AG09319 (cell line): ENCODE measurements at regions not wholly inside any gene's neighbourhood (a gene's known extent, or its start where the extent isn't known, plus 50 kb on each side); places are given as distances from the start of the nearest gene placed in this dataset.
"Not testable (repeated sequence)": the region's sequence is repeated elsewhere in the genome, so short reads cannot be mapped to it uniquely, and the experiment has no call there.

ENCODE experiments used
- DNase-seq: peaks from one replicate; pipeline ENCODE4 v3.0.0-alpha.2; 2010; ENCODE audit warnings: low read depth; ENCODE audit errors: extremely low read depth
- TF ChIP-seq, protein P1 (sequence below): IDR thresholded peaks from 2 replicates; pipeline ENCODE4 v1.5.1; 2011; ENCODE audit warnings: low read depth, mild to moderate bottlenecking, inconsistent platforms, low read length, moderate library complexity

DNA sequence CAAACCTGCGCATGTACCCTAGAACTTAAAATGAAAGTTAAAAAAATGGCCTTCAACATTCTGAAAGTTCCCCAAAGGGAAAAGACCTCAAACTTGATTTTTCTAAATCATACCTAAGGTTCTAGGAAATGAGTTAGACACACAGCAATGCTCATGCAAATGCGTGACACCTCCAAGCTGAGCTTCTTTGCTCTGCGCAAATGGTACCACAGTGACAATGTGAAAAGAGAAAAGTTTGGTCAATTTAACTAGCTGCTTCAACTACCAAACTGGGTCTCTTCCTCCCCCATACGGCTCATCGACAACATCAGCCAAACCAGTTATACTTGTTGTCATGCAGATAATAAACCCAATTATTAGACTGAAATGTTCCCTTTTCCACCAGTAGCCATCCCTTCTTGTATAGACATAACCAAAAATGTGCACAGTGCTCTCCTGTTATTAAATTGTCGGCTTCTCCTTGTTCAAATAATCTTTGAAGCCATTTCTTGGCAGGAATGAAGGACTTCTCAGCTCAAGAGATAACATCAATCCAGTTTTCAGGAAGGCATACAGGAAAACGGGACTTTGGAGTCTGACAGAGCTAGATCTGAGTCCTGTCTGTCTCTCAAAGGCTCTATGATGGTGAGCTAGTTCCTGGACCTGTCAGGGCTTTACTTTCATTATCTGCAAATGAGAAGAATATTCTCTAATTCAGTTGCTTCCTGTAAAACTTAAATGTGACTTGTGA lies 185.6 kb upstream of the NR3C1 start:
- TF ChIP-seq, protein P1, sequence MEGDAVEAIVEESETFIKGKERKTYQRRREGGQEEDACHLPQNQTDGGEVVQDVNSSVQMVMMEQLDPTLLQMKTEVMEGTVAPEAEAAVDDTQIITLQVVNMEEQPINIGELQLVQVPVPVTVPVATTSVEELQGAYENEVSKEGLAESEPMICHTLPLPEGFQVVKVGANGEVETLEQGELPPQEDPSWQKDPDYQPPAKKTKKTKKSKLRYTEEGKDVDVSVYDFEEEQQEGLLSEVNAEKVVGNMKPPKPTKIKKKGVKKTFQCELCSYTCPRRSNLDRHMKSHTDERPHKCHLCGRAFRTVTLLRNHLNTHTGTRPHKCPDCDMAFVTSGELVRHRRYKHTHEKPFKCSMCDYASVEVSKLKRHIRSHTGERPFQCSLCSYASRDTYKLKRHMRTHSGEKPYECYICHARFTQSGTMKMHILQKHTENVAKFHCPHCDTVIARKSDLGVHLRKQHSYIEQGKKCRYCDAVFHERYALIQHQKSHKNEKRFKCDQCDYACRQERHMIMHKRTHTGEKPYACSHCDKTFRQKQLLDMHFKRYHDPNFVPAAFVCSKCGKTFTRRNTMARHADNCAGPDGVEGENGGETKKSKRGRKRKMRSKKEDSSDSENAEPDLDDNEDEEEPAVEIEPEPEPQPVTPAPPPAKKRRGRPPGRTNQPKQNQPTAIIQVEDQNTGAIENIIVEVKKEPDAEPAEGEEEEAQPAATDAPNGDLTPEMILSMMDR: no peak
- no peak for DNase-seq

DNA sequence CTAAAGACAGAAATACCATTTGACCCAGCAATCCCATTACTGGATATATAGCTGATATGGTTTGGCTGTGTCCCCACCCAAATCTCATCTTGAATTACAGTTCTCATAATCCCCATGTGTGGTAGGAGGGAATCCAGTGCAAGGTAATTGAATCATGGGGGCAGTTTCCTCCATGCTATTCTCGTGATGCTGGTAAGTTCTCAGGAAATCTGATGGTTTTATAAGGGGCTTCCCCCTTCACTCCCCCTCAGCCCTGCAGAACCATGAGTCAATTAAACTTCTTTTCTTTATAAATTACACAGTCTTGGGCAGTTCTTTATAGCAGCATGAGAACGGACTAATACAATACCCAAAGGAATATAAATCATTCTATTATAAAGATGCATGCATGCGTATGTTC lies 184.6 kb upstream of the NR3C1 start:
- DNase-seq: not testable (repeated sequence)

DNA sequence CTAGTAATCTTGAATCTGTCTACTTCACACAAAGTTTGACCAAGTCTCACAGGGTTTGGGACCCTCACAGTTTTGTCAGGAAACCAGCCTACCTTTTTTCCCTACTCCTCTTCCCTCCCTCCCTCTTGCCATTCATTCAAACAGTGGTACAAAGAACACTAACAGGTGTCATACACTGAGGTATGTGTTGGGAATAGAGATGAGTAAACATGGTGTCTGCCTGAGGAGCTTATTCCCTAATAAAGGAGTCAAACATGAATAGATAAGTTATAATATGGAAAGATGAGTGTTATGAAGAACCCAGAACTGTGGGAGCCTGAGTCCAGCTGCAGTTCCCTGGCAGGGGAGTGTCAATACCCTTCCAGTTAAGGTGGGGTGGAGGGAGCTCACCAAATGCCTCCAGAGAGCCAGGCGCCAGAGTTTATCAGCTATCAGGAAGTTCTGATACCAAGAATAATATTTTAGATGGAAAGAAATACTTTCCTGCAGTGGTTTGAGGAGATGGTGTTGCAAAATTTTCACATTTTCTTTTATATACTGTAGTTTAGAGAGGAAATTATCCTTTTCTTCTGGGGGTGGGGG lies 183.4 kb upstream of the NR3C1 start:
- no peak for DNase-seq
- TF ChIP-seq, protein P1: no peak

DNA sequence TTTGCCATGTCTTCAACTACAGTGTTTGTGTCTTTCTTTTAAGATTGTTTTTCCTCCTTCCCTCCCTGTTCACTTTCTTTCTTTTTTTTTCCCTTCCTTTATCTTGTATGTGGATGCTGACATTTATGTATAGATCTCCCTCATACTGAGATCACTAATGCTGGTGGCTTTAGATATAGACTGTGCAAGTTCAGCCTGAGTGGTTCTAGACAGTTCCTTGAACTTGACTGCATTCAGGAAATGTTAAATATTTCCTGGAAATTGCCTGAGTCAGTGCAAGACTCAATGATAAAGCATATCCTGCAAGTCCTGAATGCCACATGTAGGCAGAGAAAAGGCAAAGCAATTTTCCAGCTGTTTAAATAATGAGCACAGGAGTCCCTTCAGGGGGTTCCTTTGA lies 182.5 kb upstream of the NR3C1 start:
- TF ChIP-seq, protein P1: no peak
- no peak for DNase-seq

DNA sequence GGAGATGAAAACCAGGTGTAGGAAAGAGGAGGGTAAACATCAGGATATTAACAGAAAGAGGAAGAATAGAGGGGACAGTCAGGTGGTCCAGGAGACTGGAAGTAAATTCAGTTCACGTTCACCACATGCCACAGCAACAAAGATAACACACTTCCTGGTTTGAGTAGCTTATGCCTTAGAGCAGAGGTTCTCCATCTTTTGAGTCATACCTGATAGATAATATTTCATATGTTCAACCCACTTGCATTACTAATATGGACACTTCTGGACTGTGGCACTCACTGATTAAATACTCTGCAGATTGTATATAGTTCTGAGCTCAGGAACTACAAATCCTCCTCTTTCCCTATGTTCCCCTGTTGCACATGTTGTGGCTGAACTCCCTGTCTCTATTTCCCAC lies 179.9 kb upstream of the NR3C1 start:
- no peak for DNase-seq
- TF ChIP-seq, protein P1: no peak

DNA sequence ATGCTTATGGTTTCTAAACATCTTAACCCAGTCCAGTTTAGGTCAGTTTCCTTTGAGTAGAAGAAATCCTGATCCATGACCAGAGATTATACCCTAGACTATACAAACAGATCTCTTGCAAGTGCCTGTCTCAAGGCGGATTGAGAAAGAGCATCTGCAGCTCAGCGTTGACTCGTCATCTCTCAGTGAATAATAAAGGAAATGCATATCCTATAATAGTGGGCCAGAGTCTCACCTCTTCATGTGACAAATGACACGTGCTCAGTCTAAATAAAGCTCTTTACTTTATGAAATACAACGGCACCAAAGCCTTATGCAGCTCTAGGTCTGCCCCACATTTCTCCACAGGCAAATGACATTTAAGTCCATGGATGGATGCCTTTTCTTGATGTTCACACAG lies 179.4 kb upstream of the NR3C1 start:
- TF ChIP-seq, protein P1: no peak
- no peak for DNase-seq

DNA sequence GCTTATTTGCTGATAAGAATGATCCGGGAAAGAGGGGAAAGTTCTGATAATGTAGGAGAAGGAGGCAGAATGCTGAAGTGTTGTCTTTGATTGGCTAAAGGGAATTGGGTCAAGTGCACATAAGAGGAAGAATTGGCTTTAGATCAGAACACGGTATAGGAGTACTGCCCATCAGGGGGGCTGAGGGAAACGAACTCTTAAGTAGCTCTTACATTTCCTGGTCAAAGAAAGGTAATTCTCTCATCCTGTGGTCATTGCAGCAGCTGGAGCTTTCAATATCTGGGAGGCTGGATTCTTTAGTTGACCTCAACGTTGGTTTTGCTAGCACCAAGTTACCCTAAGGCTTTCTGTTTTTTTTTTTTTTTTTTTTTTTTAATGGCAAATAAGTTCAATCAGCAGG lies 178.7 kb upstream of the NR3C1 start:
- TF ChIP-seq, protein P1: no peak
- DNase-seq: no peak

DNA sequence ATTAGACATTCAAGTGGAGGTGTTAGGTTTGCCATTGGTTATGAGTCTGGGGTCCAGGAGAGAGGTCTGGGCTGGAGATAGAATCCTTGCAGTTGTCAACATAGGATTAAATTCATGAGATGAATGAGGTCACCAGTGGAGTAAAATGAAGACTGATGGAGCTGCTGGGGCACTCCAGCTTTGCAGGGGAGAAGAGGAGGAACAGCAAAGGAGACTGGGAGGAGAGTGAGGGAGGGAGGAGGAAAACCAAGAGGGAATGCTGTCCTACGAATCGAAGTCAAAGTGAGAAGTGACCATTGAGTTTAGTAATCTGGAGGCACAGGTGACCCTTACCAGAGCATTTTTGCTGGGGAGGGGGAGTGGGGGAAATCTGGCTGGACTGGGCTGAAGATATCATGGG lies 178.2 kb upstream of the NR3C1 start:
- no peak for DNase-seq
- TF ChIP-seq, protein P1: no peak
